ENCODE measurements at regions not wholly inside any gene's neighbourhood (a gene's known extent, or its start where the extent isn't known, plus 50 kb on each side); places are given as distances from the start of the nearest gene placed in this dataset.

GRCh38 chr5:175281257-175281656 is 162.7 kb downstream of the DRD1 start:
- Histone ChIP-seq H3K9me3 (no peaks in the 10 kb centered on the region), H3K27ac (no peak overlapping the region), H3K4me3 (no peak overlapping the region), H3K4me2 (no peak overlapping the region), H3K4me1 (peaks cover 15% of the 10 kb centered on the region)
- ChIA-PET CTCF (interaction anchor here (1.0 to 1.1 kb wide), 3 partner anchors 14 to 67 kb away, joined by 3 read pairs; no protein-coding TSS in a partner anchor), POLR2A (no interaction called here)
- no peak for TF ChIP-seq ZSCAN20 (CRISPR knock-in tag; IDR thresholded peaks at IDR 0.05)
- TF ChIP-seq RNF2 (IDR thresholded peaks at IDR 0.05; ENCODE audit: borderline replicate concordance, low read depth) = no peak
- TF ChIP-seq HOXA7 (CRISPR knock-in tag; IDR thresholded peaks at IDR 0.05) = no peak
- no peak for TF ChIP-seq SMC3 (IDR thresholded peaks at IDR 0.05)
- TF ChIP-seq HOXB5 (CRISPR knock-in tag; IDR thresholded peaks at IDR 0.05) = no peak
- DNase-seq (ENCODE audit: low read depth in 1 of 2, low spot score in 1 of 2) (no peak), FAIRE-seq (no peak), ATAC-seq (no peak)
- 40% methylated on average over 4 of the region's 4 CpGs for WGBS (ENCODE audit: missing lambda C conversion rate)

- POLR2A ChIA-PET = no interaction called here
- no peak for ATAC-seq
- TF ChIP-seq MAX (IDR thresholded peaks at IDR 0.05) (no peak), RCOR1 (IDR thresholded peaks at IDR 0.05; ENCODE audit: low read depth, low read length) (no peak), MYC (IDR thresholded peaks at IDR 0.05; ENCODE audit: borderline replicate concordance, low read length) (no peak), RARB (CRISPR knock-in tag; IDR thresholded peaks at IDR 0.05) (no peak), ZFP36 (IDR thresholded peaks at IDR 0.05; ENCODE audit: borderline replicate concordance, partially characterized antibody) (no peak), TFCP2L1 (CRISPR knock-in tag; IDR thresholded peaks at IDR 0.05) (no peak), GATA3 (IDR thresholded peaks at IDR 0.05; ENCODE audit: borderline replicate concordance) (no peak), HOXB5 (CRISPR knock-in tag; IDR thresholded peaks at IDR 0.05) (no peak), PHF8 (IDR thresholded peaks at IDR 0.05; ENCODE audit: borderline replicate concordance, low read depth) (no peak), NR3C1 (IDR thresholded peaks at IDR 0.05) (no peak), ELK1 (IDR thresholded peaks at IDR 0.05; ENCODE audit: low read depth, low read length) (no peak)
Observed at GRCh38 chr5:175279506-175279905, 164.5 kb downstream of the DRD1 start.

GRCh38 chr5:175275748-175276147 is 168.2 kb downstream of the DRD1 start:
- CTCF ChIA-PET = no interaction called here
- no peak for DNase-seq (ENCODE audit: low read depth in 1 of 2, low spot score in 1 of 2)
- 56% methylated on average over 5 of the region's 5 CpGs for WGBS (ENCODE audit: missing lambda C conversion rate)

More at GRCh38 chr5:175279506-175279905, 164.5 kb downstream of the DRD1 start:
- CTCF ChIA-PET = interaction anchor here (0.6 kb wide), 1 partner anchor 185 kb away, joined by 3 read pairs; no protein-coding TSS in a partner anchor
- DNase-seq (ENCODE audit: low read depth in 1 of 2, low spot score in 1 of 2) (no peak), FAIRE-seq (no peak)
- no peak overlapping the region for H3K4me2 ChIP-seq
- no peak overlapping the region for H3K27ac ChIP-seq
- H3K4me1 ChIP-seq = peaks cover 5% of the 10 kb centered on the region; the same call in 1 of the 3 replicates
- H3K4me3 ChIP-seq = no peak overlapping the region
- H3K9me3 ChIP-seq = no peaks in the 10 kb centered on the region
- WGBS (ENCODE audit: missing lambda C conversion rate) = 27% methylated on average over 3 of the region's 3 CpGs

More at GRCh38 chr5:175275748-175276147, 168.2 kb downstream of the DRD1 start:
- no peaks in the 10 kb centered on the region for H3K9me3 ChIP-seq
- H3K4me2 ChIP-seq = no peak overlapping the region
- FAIRE-seq (no peak), ATAC-seq (no peak)
- no peaks in the 10 kb centered on the region for H3K4me1 ChIP-seq
- no peak overlapping the region for H3K4me3 ChIP-seq
- no peak for TF ChIP-seq CTCF (IDR thresholded peaks at IDR 0.05)
- no peak overlapping the region for H3K27ac ChIP-seq
- POLR2A ChIA-PET = no interaction called here

All from A549 (cell line).